GM23248 (cell line): ENCODE measurements at regions not wholly inside any gene's neighbourhood (a gene's known extent, or its start where the extent isn't known, plus 50 kb on each side); places are given as distances from the start of the nearest gene placed in this dataset.

Experiments
- EZH2 ChIP-seq: fragments of 200-600 bp; sonication (generic); IDR thresholded peaks from 2 replicates; pipeline ENCODE4 v1.6.1; 2018; ENCODE audit warnings: antibody characterized with exemption, mild to moderate bottlenecking; ENCODE audit not compliant: insufficient read depth, poor library complexity, severe bottlenecking
- EZH2phosphoT487 ChIP-seq: fragments of 200-600 bp; sonication (generic); IDR thresholded peaks from 2 replicates; pipeline ENCODE4 v1.6.1; 2018; ENCODE audit warnings: antibody characterized with exemption, moderate library complexity, mild to moderate bottlenecking, low read depth; ENCODE audit not compliant: insufficient read depth

GRCh38 chr20:16178546-16179135 is 394.6 kb downstream of the KIF16B start:
- no peak for TF ChIP-seq EZH2
- TF ChIP-seq EZH2phosphoT487: no peak
